Stimulated activated CD4-positive, alpha-beta T cell treated with anti-CD3 and anti-CD28 coated beads, TNF-alpha, amount 100 ng/mL, for 48 hours (primary cell): ENCODE measurements at regions not wholly inside any gene's neighbourhood (a gene's known extent, or its start where the extent isn't known, plus 50 kb on each side); places are given as distances from the start of the nearest gene placed in this dataset.

Experiments used
- DNase-seq, 3 donors: peaks; one replicate each; pipeline ENCODE4 v3.0.0-alpha.2; 2020; ENCODE audit warnings: low read depth in 3 of 3

DNA sequence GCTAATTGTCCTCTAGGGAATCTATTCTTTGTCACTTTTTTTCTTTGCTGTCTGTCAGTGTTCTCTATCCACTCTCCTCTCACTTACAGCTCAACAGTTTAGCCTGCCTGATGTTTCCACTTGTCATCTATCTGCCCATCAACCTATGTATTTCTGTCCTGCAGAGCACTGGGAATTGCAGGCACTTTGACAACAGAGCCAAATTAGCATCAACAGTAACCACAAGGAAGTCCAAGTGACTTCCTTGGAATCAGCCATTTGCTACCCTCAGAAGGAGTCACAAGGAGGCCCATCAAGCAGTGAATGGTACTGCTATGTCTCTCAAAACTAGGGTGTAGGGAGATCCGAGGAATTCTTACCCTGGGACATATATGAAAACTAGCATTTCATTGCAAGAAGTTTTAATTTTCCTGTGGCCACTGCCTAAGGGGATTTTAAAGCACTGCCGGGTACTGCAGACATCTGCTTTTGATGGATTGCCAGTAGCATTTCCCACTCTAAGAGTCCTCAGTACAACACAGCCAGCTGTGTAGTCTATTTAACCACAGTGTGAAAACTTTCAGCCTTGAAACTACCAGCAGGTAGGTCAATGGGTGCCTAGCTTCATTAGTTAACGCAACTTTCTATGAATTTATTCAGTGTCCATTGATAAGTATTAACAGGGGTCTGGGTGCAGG lies 898.8 kb downstream of the NTRK3 start:
- no peak for DNase-seq

DNA sequence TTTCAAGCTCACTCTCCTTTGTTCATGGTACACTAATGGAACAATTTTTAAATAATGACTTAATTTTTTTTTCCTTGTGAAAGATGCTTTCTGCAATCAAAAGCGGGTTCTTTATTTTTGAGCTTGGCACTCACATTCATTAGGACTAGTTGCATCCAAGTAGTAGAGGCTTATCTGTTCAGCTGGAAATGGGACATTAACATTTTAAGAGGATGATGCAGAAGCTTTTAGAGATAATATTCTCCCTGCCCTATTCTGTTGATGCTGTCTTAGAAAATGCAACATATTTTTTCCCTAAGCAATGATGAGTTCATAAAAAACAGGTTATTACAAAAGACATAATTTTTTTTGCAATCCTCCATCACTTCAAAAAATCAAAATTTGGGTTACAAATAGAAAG lies 900.6 kb downstream of the NTRK3 start:
- no peak for DNase-seq

DNA sequence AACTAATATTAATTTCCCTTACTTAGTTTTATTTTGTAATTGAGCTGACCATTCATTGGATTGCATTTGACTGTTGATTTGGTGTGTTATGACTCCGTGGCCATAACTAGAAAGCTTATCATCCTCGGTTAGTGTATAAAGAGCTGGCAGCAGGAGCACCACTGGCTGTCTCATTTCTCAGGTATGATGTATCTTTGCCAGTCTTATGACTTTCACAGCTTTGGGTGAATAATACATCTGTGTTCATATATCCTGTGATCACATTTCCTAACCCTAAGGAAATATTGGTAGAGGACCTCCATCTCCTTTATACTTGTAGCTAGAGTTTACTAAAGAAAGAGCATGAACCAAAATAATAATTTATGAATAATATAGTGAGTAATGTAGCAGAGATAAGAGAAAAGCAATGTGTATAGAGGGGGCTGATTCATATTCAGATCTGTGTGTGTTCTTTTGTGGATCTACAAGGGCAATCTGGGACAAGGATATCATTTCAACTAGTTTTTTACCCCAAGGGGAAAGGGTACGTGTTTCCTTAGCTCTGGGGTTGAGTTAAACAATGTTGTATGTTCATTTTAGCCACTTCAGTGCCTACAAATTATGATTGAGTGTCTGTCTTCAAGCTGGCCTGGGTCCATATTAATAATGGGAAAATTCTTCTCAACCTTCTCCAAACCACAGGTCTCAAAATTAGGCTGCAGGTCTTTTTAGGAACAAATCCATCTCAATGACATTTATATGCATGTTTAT lies 901.7 kb downstream of the NTRK3 start:
- no peak for DNase-seq

DNA sequence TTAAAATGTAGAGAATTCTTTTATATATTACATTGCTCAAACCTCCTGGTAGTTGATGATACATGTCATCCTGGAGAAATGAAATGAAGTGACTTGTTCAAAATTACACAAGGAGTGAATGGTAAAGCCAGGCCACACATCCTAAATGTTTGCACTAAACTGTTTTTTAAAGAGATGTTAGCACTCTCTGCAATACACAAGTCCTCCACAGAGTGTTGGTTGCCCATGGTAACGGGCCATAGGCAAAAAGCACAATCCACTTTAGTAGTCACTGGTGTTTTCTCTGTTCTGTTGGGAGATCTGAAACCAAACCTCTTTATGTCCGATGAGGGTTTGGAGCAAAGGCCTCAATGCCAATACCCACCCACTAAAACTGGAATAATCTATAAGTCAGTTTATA lies 907.4 kb downstream of the NTRK3 start:
- DNase-seq = no peak

DNA sequence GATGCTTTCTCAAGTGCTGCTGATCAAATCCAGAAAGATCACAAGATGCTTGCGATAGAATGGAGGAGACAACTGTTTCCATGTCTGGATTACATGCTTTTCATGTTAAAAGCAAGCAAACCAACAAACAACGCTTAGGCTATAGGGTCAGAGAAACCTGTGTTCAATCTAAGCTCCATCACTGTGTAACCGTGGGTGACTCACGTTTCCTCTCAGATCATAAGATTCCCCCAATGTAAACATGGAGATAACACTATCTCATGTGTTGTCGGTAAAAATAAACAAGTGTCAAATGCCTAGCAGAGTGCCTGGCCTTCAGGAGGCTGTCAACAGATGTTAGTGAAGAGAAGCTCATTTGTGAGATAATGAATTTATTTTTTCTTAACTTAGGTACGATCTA lies 907.8 kb downstream of the NTRK3 start:
- no peak for DNase-seq

DNA sequence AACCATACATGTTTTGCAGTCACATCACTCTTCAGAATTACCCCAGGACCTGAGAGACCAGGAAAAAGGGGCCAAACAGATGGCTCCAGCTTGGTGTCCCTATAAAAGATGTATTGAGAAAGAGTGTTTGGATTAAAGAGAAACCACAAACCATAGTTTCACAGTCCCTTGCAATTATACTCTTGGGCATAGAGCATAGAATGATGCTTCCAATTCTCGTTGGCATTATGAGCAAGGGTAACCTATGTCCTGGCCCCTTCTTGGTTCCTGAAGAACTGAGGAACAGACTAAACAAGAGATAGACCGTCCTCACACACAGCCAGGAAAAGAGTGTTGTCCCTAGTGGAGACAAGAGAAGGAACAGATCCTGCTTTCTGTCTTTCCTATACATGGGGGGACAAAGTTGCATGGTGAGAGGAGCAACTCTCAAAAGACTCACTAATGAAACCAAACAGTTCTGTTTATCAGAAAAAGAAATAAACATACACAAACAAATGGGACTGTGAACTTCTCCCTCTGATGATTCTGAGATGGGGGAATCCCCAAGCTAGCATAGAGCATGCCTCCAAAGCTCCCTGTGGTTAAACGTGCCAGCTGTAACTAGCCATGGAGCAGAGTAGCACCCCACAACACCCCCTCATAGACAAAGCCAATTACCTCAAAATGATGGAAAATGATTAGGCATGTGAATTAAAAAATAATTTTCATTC lies 908.6 kb downstream of the NTRK3 start:
- no peak for DNase-seq

DNA sequence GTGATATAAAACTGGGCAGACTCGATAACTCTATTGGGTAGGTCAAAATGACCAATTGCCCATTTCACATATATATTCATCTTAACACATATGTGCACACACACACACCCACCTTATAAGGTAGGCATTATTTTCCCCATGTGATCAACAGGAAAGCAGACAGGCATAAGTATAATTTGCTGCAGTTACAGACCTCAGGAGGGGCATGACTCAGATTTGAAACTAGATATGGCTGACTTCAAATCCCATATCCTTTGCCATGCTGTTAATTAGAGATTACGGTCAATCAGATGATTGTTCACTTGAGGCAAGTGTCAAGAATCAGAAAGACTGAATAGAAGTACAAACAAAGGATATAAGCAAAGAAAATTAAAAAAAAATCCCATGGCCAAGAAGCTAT lies 910.6 kb downstream of the NTRK3 start:
- DNase-seq = no peak

DNA sequence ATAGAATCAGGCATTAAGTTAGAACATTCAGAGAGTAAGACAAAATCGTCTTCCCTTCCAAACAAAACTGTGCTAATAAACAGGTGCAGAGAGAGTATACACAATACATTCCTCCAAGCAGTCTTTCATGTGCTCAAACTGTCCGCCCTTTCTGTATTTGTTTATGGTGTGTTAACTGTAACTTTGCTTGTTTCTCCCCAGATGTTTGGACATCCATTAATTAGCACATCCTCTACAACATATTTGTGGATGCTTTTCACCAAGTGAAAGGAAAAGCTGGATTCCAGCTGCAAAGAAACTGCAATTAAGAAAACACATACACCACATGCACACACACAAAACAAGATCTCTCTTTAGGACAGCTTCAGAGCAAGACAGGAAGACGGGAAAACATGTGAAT lies 912.6 kb downstream of the NTRK3 start:
- DNase-seq = no peak

DNA sequence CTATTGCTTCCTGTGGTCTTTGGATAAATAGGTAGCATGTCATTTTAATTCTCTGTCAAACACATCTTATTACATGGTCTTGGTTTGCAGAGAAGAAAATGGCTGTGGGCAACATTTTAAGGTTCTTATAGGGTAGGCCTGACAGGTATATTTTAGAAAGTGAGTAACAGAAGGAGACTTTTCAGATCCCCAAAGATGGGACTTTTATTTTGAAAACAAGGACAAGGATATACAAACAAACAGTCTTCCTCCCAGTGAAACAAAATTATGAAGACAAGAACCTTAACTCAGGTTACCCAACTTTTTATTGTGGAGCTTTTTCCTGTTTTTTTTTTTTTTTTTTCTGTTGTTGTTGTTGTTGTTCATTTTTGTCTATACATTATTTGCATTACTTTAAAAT lies 916.2 kb downstream of the NTRK3 start:
- no peak for DNase-seq

DNA sequence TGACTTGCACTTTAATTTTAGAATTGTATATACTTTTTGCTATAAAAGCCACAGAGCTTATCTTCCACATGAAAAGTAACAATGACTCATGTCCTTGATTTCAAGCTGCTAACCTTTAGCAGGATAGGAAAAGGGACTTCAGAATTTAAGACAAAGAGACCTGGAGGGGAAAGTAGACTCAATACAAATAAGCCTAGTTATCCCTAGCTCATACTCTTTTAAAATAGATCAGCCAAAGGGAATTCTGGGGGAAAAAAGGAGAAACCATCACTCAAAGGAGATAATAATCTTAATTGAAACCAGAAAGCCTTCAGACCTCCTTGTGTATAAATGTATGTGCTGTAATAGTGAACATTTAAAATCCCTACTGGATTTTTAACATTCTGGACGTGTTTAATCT lies 930.3 kb downstream of the NTRK3 start:
- DNase-seq = no peak

DNA sequence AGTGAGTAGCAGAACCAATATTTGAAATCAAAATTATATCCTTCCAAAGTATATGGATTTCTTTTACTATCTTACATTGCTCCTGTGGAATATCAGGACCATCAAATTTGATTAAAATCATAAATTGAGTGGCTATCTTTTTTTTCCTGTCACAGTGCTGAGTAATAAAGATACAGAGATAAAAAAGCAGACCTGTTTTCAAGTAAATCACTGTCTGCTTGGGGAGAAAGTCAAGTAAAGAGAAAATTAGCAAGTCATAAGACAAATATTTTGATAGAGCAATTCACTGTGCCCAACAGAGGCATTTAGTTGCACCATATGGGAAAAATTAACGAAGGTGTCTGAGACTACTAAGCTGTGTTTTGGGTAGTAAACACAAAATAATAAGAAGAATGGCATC lies 933.7 kb downstream of the NTRK3 start:
- DNase-seq = no peak

DNA sequence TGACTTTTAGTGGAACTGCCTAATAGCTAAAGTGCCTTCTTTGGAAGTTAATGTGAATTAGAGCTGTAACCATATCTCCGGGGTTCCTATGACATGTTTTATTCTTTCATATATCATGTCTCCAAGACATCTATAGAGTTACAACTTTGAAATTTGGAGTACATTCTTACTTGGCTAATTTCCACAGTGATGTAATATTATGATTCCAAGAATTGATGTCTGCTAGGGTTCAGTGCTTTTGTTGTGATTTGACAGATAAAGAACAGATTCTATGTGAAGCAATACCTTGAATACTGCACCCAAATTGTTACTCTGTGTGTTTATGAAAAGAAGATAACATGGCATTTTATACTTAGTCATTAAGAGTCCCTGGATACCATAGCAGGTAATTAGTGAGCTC lies 934.3 kb downstream of the NTRK3 start:
- DNase-seq = no peak

DNA sequence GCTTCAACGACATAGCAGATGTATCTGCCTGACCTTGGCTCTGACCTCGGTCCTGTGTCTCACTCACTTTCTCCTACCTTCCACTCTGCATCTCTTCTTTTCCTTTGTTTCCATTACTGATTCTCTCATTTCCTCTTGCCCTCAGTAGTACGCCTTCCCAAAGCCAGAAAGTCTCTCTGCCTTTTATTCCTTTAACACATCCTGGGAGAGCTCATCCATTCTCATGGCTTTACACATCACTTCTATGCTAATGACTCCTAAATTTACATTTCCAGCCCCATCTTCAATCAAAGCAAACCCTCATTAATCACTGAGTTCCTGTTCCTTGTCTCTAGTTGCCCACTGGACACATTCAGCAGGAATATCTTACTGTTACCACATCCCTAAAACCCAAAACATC lies 938.6 kb downstream of the NTRK3 start:
- no peak for DNase-seq

DNA sequence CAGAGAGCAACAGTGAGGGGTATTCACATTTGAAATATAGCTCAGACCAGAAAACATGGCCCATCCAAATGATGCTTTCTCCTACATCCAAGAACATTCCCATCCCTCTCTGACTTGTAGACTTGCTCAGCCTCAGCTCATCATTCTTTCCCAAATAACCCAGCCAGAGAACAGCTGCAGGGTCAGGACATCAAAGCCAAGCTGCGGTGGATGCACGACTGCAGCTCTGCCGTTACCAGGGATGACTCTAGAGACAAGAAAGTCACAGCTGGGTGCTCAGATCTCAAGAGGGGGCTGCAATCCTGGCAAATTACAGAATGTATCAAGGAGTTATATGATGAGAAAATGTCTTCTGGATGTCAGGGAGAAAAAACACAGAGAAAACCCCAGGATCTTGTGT lies 944.3 kb downstream of the NTRK3 start:
- DNase-seq = no peak

DNA sequence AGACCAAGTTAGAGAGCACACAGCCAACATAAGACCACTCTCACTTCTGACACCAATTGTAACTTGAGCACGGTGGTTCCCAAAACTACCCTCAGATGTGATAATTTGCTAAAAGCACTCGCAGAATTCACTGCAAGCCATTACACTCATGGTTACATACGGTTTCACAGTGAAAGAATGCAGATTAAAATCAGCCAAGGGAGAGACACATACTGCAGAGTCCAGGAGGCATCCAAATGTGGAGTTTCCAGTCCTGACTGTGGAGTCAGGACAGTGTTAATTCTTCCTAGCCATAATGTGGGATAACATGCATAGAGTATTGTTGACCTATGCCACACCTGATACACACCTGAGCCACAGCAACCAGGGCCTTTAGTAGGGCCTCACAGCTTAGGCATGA lies 956.4 kb downstream of the NTRK3 start:
- DNase-seq = no peak

DNA sequence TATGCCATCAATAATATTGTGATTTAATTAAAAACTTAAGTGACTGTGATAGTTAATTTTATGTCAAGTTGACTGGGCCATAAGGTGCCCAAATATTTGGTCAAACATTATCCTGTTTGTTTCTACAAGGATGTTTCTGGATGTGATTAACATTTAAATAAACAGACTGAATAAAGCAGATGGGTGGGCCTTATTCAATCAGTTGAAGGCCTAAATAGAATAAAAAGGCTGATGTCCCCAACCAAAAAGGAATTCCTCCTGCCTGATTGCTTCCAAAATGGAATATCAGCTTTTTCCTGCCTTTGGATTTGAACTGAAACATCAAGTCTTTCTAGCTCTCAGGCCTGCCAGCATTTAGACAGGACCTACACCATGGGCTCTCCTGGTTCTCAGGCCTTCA lies 961.7 kb downstream of the NTRK3 start:
- DNase-seq = no peak

DNA sequence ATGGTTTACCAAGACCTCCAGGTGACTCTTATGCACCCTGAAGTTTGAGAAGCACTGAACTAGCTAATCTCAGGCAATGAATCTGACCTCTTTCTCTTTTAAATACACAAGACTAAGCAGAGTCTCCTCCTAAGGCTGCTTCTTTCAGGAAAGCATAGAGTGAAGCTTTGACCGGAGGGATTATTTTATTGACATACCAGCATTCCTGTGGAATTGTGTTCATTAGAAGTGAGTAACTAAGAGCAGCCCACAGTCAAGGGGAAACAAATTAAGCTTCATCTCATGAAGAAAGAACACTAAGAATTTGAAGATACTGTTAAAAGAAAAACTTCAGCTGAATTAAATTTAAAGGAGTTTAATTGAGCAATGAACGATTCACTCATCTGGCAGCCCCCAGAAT lies 963.5 kb downstream of the NTRK3 start:
- DNase-seq = no peak

DNA sequence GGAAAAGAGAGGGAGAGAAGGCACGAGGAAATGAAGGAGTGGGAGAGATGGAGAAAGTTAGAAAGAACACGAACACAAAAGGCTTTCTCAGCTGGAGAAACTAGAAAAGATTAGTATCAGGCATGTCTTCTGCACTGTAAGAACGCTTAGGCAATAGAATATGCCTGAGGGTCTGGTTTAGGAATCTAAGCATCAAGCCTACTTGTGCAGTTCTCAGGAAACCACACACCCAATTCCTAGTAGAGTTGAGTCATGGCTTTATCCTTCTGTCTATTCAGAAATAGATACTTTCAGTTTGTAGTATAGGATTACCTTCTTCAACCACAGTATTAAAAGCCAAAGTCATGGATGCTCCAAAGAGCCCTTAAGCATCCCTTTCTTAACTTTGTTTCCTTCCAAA lies 969.4 kb downstream of the NTRK3 start:
- no peak for DNase-seq

DNA sequence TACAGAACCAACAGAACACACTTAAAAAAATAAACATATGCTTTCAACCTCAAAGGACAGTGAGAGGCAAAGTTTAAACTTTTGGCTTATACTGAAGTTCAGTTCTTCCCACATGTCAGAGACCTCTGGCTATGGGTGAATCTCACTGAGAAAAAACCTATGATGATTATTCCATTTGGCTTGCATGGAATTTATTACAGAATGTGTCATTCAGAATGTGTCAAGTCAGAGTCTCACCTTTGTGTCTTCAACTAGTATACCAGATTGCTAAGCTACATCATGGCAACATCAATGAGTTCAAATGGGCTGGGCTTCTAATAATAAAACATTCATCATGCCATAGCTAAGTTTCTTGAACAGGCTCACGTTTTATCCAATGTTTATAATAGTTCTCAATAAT lies 987.0 kb downstream of the NTRK3 start:
- DNase-seq = no peak

DNA sequence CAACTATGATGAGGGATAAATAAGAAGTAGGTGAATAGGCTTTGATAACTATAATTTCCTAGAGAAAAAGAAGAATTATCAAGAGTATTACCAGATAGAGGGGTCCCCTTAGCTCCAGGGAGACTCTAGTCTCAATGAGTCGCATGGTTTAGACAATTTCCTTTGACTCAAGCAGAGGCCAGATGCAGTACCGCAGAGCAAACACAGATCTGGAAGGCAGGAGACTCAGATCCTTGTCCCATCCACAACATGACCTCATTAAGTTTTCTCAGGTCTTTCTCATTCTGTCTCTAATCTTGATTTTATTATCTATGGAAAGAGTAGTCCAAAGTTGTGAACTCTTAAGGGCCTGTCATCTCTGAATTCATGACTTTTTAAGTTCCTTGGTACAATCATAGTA lies 987.9 kb downstream of the NTRK3 start:
- no peak for DNase-seq

DNA sequence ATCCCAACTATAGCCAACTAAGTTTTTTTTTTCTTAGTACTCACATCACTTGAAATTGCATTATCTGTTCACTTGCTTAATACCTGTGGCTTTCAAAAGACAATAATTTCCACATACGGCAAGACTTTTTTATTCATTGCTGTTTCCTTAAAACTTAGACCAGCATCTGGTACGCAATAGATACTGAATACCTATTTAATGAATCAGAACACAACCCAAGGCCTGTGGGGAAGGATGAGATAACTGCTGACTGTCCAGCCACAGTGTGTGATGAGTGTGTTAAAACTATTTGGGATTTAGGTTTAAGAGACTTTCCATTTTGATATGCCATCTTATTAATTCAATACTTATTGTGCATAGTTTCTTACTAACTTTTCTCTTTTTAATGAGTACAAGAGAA lies 988.7 kb downstream of the NTRK3 start:
- DNase-seq = no peak

DNA sequence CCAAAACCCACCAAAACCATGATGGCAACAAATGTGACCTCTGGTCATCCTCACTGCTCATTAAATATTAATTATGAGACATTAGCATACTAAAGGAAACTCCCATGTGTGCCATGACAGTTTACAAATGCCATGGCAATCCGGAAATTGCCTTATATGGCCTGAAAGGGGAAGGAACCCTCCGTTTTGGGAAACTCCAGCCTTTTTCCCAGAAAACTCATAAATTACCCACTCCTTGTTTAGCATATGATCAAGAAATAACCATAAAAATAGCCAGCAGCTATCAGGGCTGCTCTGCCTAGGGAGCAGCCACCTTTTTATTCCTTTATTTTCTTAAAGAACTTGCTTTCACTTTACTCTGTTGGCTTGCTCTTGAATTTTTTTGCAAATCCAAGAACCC lies 992.7 kb downstream of the NTRK3 start:
- no peak for DNase-seq

DNA sequence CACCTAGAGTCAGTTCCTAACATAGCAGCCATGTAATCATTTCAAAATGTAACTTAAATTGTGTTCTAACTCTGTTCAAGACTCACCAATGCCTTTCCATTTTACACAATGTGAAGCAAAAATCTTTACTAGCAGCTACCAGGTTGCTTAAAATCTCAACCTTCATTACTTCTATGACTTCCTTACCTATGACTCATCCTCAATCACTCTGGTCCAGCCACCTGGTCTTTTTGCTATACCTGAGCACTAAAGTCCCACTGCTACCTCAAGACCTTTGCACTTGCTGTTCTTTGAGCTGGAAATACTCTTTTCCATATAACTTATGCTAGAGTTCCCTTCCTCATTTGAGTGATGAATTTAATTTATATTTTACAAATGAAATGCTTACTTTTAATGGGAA lies 993.2 kb downstream of the NTRK3 start:
- DNase-seq = no peak
